Transverse colon (tissue), 4 donors: ENCODE measurements at regions not wholly inside any gene's neighbourhood (a gene's known extent, or its start where the extent isn't known, plus 50 kb on each side); places are given as distances from the start of the nearest gene placed in this dataset.
A peak's percentile ranks its signal among the peaks of the same experiment; 100 is the strongest.

Experiments
- DNase-seq: peaks from one replicate; pipeline ENCODE4 v3.0.0-alpha.2; 2019
- H3K27ac ChIP-seq, 4 donors: fragments of 200-600 bp; sonication (generic); 2 replicates each; pipeline ENCODE4 v1.5.1; 2016 to 2018; ENCODE audit warnings: inconsistent platforms in 4 of 4
- H3K27me3 ChIP-seq: fragments of 200-600 bp; sonication (generic); 2 replicates; pipeline ENCODE4 v1.5.1; 2017; ENCODE audit warnings: inconsistent platforms
- H3K36me3 ChIP-seq, 4 donors: fragments of 200-600 bp; sonication (generic); 2 replicates each; pipeline ENCODE4 v1.5.1; 2017 to 2019; ENCODE audit warnings: inconsistent platforms in 4 of 4
- H3K4me1 ChIP-seq, 4 donors: fragments of 200-600 bp; sonication (generic); 2 replicates each; pipeline ENCODE4 v1.5.1; 2017 to 2020; ENCODE audit warnings: inconsistent platforms in 4 of 4
- H3K4me3 ChIP-seq, 4 donors: fragments of 200-600 bp; sonication (generic); 1 replicate in 1 of 4; 2 replicates in 3 of 4; pipeline versions ENCODE4 v1.5.1 to v1.6.1; 2017 to 2019; ENCODE audit warnings: inconsistent platforms in 4 of 4
- H3K9me3 ChIP-seq, 2 donors: fragments of 200-600 bp; sonication (generic); 2 replicates each; pipeline ENCODE4 v1.5.1; 2017 to 2019; ENCODE audit warnings: inconsistent platforms in 2 of 2
- EP300 ChIP-seq: sonication (generic); formaldehyde crosslinking; IDR thresholded peaks from one replicate; pipeline ENCODE4 v1.6.1; 2017; ENCODE audit warnings: antibody characterized with exemption, low read depth
- POLR2A ChIP-seq: fragments of 450-650 bp; IDR thresholded peaks from one replicate; pipeline ENCODE4 v1.6.1; 2016; ENCODE audit warnings: antibody characterized with exemption, mild to moderate bottlenecking, moderate library complexity
- POLR2AphosphoS5 ChIP-seq, 3 donors: sonication (generic); formaldehyde crosslinking; IDR thresholded peaks; one replicate each; pipeline ENCODE4 v1.6.1; 2016; ENCODE audit warnings: antibody characterized with exemption in 3 of 3
- WGBS, 2 donors: methylation state at CpG; one replicate each; pipeline ENCODE4 v1.1.5; 2018; ENCODE audit warnings: low coverage in 1 of 2; 5-methylcytosine and 5-hydroxymethylcytosine counted together
- in situ Hi-C, 4 donors: fragments of 200-750 bp; cut with MboI; loops; one replicate each; pipeline versions ENCODE4 v1.15.0 to v1.15.1; 2017; ENCODE audit warnings: low sequenced_read_pairs in 3 of 4, low pct_ligation_motif_present in 1 of 4, low pct_unique_long_range_greater_than_20kb in 1 of 4
- intact Hi-C: fragments of 100-400 bp; cut with DNase I; formaldehyde crosslinking; loops from one replicate; pipeline ENCODE4 v1.15.1; 2023; ENCODE audit warnings: low total_unique reads
- TF ChIP-seq, protein P1 (sequence below), 5 experiments: fragments of 200-600 bp in 3 of 5; fragments of 450-650 bp in 2 of 5; sonication (generic) in 3 of 5; IDR thresholded peaks; 1 replicate in 2 of 5; 2 replicates in 3 of 5; pipeline ENCODE4 v1.5.1; 2016 to 2017; ENCODE audit warnings: antibody characterized with exemption in 5 of 5, inconsistent platforms in 3 of 5, mild to moderate bottlenecking in 2 of 5, moderate library complexity in 1 of 5

- intact Hi-C loops (no loop called here), in situ Hi-C loops (no loop called here)
- H3K36me3 ChIP-seq, result no peaks in the 10 kb centered on the region
- H3K9me3 ChIP-seq, result no peaks in the 10 kb centered on the region
- no peak overlapping the region for H3K4me3 ChIP-seq
- no peak overlapping the region for H3K27ac ChIP-seq
- H3K27me3 ChIP-seq, result no peaks in the 10 kb centered on the region
- no peak for DNase-seq
- TF ChIP-seq, protein P1, sequence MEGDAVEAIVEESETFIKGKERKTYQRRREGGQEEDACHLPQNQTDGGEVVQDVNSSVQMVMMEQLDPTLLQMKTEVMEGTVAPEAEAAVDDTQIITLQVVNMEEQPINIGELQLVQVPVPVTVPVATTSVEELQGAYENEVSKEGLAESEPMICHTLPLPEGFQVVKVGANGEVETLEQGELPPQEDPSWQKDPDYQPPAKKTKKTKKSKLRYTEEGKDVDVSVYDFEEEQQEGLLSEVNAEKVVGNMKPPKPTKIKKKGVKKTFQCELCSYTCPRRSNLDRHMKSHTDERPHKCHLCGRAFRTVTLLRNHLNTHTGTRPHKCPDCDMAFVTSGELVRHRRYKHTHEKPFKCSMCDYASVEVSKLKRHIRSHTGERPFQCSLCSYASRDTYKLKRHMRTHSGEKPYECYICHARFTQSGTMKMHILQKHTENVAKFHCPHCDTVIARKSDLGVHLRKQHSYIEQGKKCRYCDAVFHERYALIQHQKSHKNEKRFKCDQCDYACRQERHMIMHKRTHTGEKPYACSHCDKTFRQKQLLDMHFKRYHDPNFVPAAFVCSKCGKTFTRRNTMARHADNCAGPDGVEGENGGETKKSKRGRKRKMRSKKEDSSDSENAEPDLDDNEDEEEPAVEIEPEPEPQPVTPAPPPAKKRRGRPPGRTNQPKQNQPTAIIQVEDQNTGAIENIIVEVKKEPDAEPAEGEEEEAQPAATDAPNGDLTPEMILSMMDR (IDR thresholded peaks at IDR 0.05), result no peak
- TF ChIP-seq EP300 (no peak), POLR2AphosphoS5 (IDR thresholded peaks at IDR 0.05) (no peak), POLR2A (no peak)
- no peaks in the 10 kb centered on the region for H3K4me1 ChIP-seq
Observed at GRCh38 chr6:139994998-139995397, 620.5 kb upstream of the CITED2 start.

- TF ChIP-seq, protein P1 (IDR thresholded peaks at IDR 0.05), result no peak
- TF ChIP-seq POLR2AphosphoS5 (IDR thresholded peaks at IDR 0.05) (no peak), POLR2A (no peak), EP300 (no peak)
- H3K9me3 ChIP-seq, result no peaks in the 10 kb centered on the region
- H3K27ac ChIP-seq, result peak overlapping the region in 3 of 4 donors; percentile 32 to 43 (median 39)
- intact Hi-C loops, result no loop called here
- in situ Hi-C loops, result no loop called here
- H3K4me3 ChIP-seq, result no peak overlapping the region
- no peaks in the 10 kb centered on the region for H3K4me1 ChIP-seq
- 55 to 75% methylated on average over 8 of the region's 8 CpGs for WGBS, 2 donors
- H3K27me3 ChIP-seq, result no peaks in the 10 kb centered on the region
- DNase-seq, result no peak
- H3K36me3 ChIP-seq, result no peaks in the 10 kb centered on the region
Observed at GRCh38 chr6:139990856-139991465, 616.5 kb upstream of the CITED2 start.

GRCh38 chr6:139990026-139990686, 615.7 kb upstream of the CITED2 start:
- in situ Hi-C loops, result no loop called here
- Histone ChIP-seq H3K4me3 (no peak overlapping the region), H3K9me3 (no peaks in the 10 kb centered on the region), H3K4me1 (no peaks in the 10 kb centered on the region), H3K27me3 (no peaks in the 10 kb centered on the region), H3K27ac (peak overlapping the region in 3 of 4 donors; percentile 10 to 39 (median 32)), H3K36me3 (no peaks in the 10 kb centered on the region)
- DNase-seq, result no peak
- 44 to 50% methylated on average over 2 to 4 of the region's 4 CpGs for WGBS, 2 donors
- TF ChIP-seq, protein P1 (IDR thresholded peaks at IDR 0.05), result no peak
- TF ChIP-seq POLR2A, result no peak
- TF ChIP-seq POLR2AphosphoS5 (IDR thresholded peaks at IDR 0.05), result no peak
- no peak for TF ChIP-seq EP300
- intact Hi-C loops, result no loop called here

GRCh38 chr6:139988685-139989084, 614.2 kb upstream of the CITED2 start:
- in situ Hi-C loops, result no loop called here

More at GRCh38 chr6:139988685-139989084, 614.2 kb upstream of the CITED2 start:
- TF ChIP-seq POLR2AphosphoS5 (IDR thresholded peaks at IDR 0.05) (no peak), EP300 (no peak), POLR2A (no peak)
- TF ChIP-seq, protein P1 (IDR thresholded peaks at IDR 0.05), result no peak
- DNase-seq, result no peak
- no peak overlapping the region for H3K27ac ChIP-seq
- peaks cover 0 to 4% (median 0%) of the 10 kb centered on the region in 4 donors for H3K4me1 ChIP-seq
- H3K27me3 ChIP-seq, result no peaks in the 10 kb centered on the region
- H3K4me3 ChIP-seq, result no peak overlapping the region
- intact Hi-C loops, result no loop called here
- no peaks in the 10 kb centered on the region for H3K9me3 ChIP-seq
- no peaks in the 10 kb centered on the region for H3K36me3 ChIP-seq
